Esophagus squamous epithelium (tissue), 5 donors: ENCODE measurements at regions not wholly inside any gene's neighbourhood (a gene's known extent, or its start where the extent isn't known, plus 50 kb on each side); places are given as distances from the start of the nearest gene placed in this dataset.

Experiments used
- DNase-seq: peaks from one replicate; lab custom pipeline; 2025; lab: John Stamatoyannopoulos, UW
- H3K27ac ChIP-seq, 4 donors: fragments of 200-600 bp; sonication (generic); one replicate each; pipeline ENCODE4 v1.5.1; 2016 to 2019; ENCODE audit warnings: mild to moderate bottlenecking in 1 of 4
- H3K27me3 ChIP-seq, 4 donors: fragments of 200-600 bp; sonication (generic); 1 replicate in 3 of 4; 2 replicates in 1 of 4; pipeline versions ENCODE4 v1.5.1 to v1.6.0; 2017 to 2021; ENCODE audit warnings: antibody characterized with exemption in 1 of 4
- H3K36me3 ChIP-seq, 3 donors: fragments of 200-600 bp; sonication (generic); one replicate each; pipeline ENCODE4 v1.5.1; 2016 to 2019
- H3K4me1 ChIP-seq, 3 donors: fragments of 200-600 bp; sonication (generic); one replicate each; pipeline ENCODE4 v1.5.1; 2017 to 2019
- H3K4me3 ChIP-seq, 4 donors: fragments of 200-600 bp; sonication (generic); 1 replicate in 3 of 4; 2 replicates in 1 of 4; pipeline ENCODE4 v1.5.1; 2016 to 2019; ENCODE audit warnings: mild to moderate bottlenecking in 2 of 4, moderate library complexity in 1 of 4
- H3K9me3 ChIP-seq, 3 donors: fragments of 200-600 bp; sonication (generic); one replicate each; pipeline ENCODE4 v1.5.1; 2016 to 2019
- CTCF ChIP-seq, 6 experiments: fragments of 450-650 bp in 4 of 6; fragments of 200-600 bp in 2 of 6; sonication (generic) in 2 of 6; IDR thresholded peaks; one replicate each; pipeline ENCODE4 v1.5.1; 2016 to 2019; ENCODE audit warnings: antibody characterized with exemption in 6 of 6, mild to moderate bottlenecking in 4 of 6, moderate library complexity in 4 of 6
- POLR2A ChIP-seq, 4 donors: fragments of 450-650 bp; IDR thresholded peaks; one replicate each; pipeline ENCODE4 v1.6.1; 2017; ENCODE audit warnings: antibody characterized with exemption in 4 of 4, mild to moderate bottlenecking in 4 of 4, moderate library complexity in 3 of 4
- WGBS, 2 donors: methylation state at CpG; one replicate each; pipeline ENCODE4 v1.1.5; 2018; 5-methylcytosine and 5-hydroxymethylcytosine counted together
- intact Hi-C: fragments of 100-400 bp; cut with DNase I; formaldehyde crosslinking; loops from one replicate; pipeline ENCODE4 v1.15.0; 2022
- donor health status: DM: yes; HTN: yes; CAD: no.

GRCh38 chr14:84217066-84217465 lies 1312.9 kb upstream of the FLRT2 start:
- Histone ChIP-seq H3K4me1 (no peaks in the 10 kb centered on the region), H3K9me3 (peaks cover 0 to 5% (median 0%) of the 10 kb centered on the region in 3 donors), H3K36me3 (no peaks in the 10 kb centered on the region), H3K4me3 (no peak overlapping the region), H3K27me3 (no peaks in the 10 kb centered on the region), H3K27ac (no peak overlapping the region)
- TF ChIP-seq POLR2A (IDR thresholded peaks at IDR 0.05) (no peak), CTCF (IDR thresholded peaks at IDR 0.05) (no peak)
- WGBS, 2 donors: 38 to 60% methylated on average over 1 of the region's 1 CpG
- intact Hi-C loops: no loop called here
- DNase-seq: no peak

- TF ChIP-seq POLR2A (IDR thresholded peaks at IDR 0.05) (no peak), CTCF (IDR thresholded peaks at IDR 0.05) (no peak)
- WGBS, 2 donors: 50 to 89% methylated on average over 1 of the region's 1 CpG
Observed at GRCh38 chr14:84225268-84225667, 1304.7 kb upstream of the FLRT2 start.

GRCh38 chr14:84228702-84229101 lies 1301.2 kb upstream of the FLRT2 start:
- Histone ChIP-seq H3K27ac (no peak overlapping the region), H3K4me3 (no peak overlapping the region), H3K9me3 (no peaks in the 10 kb centered on the region), H3K27me3 (no peaks in the 10 kb centered on the region), H3K36me3 (no peaks in the 10 kb centered on the region), H3K4me1 (no peaks in the 10 kb centered on the region)
- intact Hi-C loops: no loop called here
- TF ChIP-seq POLR2A (IDR thresholded peaks at IDR 0.05) (no peak), CTCF (IDR thresholded peaks at IDR 0.05) (no peak)
- DNase-seq: no peak
- WGBS, 2 donors: 46 to 61% methylated on average over 3 of the region's 3 CpGs

More at GRCh38 chr14:84225268-84225667, 1304.7 kb upstream of the FLRT2 start:
- Histone ChIP-seq H3K9me3 (no peaks in the 10 kb centered on the region), H3K27me3 (no peaks in the 10 kb centered on the region), H3K4me1 (no peaks in the 10 kb centered on the region), H3K4me3 (no peak overlapping the region), H3K27ac (no peak overlapping the region), H3K36me3 (no peaks in the 10 kb centered on the region)
- DNase-seq: no peak
- intact Hi-C loops: no loop called here

- 59 to 81% methylated on average over 7 of the region's 7 CpGs for WGBS, 2 donors
- Histone ChIP-seq H3K4me1 (no peaks in the 10 kb centered on the region), H3K36me3 (no peaks in the 10 kb centered on the region), H3K4me3 (no peak overlapping the region), H3K27ac (no peak overlapping the region), H3K27me3 (no peaks in the 10 kb centered on the region), H3K9me3 (no peaks in the 10 kb centered on the region)
- intact Hi-C loops: no loop called here
- no peak for TF ChIP-seq CTCF (IDR thresholded peaks at IDR 0.05)
- TF ChIP-seq POLR2A (IDR thresholded peaks at IDR 0.05): no peak
- DNase-seq: no peak
Observed at GRCh38 chr14:84234281-84234680, 1295.7 kb upstream of the FLRT2 start.

GRCh38 chr14:84236290-84236689 lies 1293.7 kb upstream of the FLRT2 start:
- H3K4me3 ChIP-seq: no peak overlapping the region
- no peaks in the 10 kb centered on the region for H3K4me1 ChIP-seq
- TF ChIP-seq POLR2A (IDR thresholded peaks at IDR 0.05) (no peak), CTCF (IDR thresholded peaks at IDR 0.05) (no peak)
- intact Hi-C loops: no loop called here
- 74 to 87% methylated on average over 3 of the region's 3 CpGs for WGBS, 2 donors
- H3K36me3 ChIP-seq: no peaks in the 10 kb centered on the region
- H3K9me3 ChIP-seq: no peaks in the 10 kb centered on the region
- H3K27ac ChIP-seq: no peak overlapping the region
- H3K27me3 ChIP-seq: no peaks in the 10 kb centered on the region
- no peak for DNase-seq
